ENCODE measurements at regions not wholly inside any gene's neighbourhood (a gene's known extent, or its start where the extent isn't known, plus 50 kb on each side); places are given as distances from the start of the nearest gene placed in this dataset.

DNA sequence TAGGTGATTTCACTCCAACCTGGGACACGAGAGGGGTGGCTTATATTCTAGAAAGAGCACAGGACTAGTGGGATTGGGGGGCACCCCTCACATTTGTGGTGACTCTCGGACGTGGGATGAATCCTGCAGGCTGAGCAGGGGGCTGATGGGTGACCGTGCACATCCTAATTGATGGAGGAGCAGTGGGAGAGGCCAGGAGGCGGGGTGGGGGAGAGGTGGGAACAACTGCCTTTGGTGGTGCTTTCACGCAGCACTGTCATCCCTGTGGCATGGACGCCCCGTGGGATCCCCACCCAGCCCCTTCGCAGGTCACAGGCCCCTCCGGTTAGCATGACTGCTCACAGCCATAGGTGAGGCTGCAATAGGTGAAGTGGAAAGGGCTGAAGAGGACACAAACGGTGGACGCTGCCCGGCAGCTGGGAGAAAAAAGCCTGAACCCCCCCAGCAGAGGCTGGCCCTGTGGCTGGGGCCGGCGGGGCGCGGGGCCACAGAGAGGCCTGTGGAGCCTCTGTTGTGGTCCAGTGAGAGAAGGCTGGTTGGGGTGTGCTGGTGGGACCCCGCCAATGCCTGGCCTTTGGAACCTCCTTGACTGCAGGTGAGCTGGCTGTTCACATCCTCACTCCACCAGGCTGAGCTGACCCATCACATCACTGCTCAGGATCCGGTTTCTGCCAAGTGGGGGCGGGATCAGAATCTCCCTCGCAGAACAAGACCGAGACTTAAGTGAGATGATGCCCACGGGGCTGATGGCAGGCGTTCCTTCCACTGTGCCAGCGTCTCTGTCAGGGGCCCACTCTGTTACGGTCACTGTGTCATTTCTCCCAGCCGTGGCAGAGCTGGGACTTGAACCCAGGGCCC lies 325.4 kb downstream of the TEX29 start:
- Mint-ChIP-seq H3K36me3 (ENCODE audit: low read depth) (no peaks in the 10 kb centered on the region), H3K4me1 (no peaks in the 10 kb centered on the region), H3K9me3 (no peaks in the 10 kb centered on the region), H3K27me3 (ENCODE audit: insufficient read depth, low read depth, poor library complexity) (peaks cover 2% of the 10 kb centered on the region), H3K4me3 (no peak overlapping the region), H3K27ac (no peak overlapping the region)
- TF ChIP-seq EZH2 (IDR thresholded peaks at IDR 0.05; ENCODE audit: low read depth, unreplicated experiment) (no peak), STAT1 (IDR thresholded peaks at IDR 0.05; ENCODE audit: unreplicated experiment) (no peak)
- no peaks in the 10 kb centered on the region for H3K9me2 ChIP-seq (ENCODE audit: insufficient read depth)
- no peak; the same call in 2 of the 3 replicates for ATAC-seq
- no peak for DNase-seq (ENCODE audit: low spot score)
- no peak overlapping the region for H3K27ac ChIP-seq (ENCODE audit: low read depth)
- H2AFZ ChIP-seq: no peak overlapping the region
- H3K4me3 ChIP-seq: no peak overlapping the region
- no peak overlapping the region for H3K4me2 ChIP-seq
- H3F3A ChIP-seq (replicated peaks; ENCODE audit: low read depth): no peaks in the 10 kb centered on the region
- H3K36me3 ChIP-seq (ENCODE audit: insufficient read depth): no peaks in the 10 kb centered on the region
- no peaks in the 10 kb centered on the region for H4K20me1 ChIP-seq (replicated peaks; ENCODE audit: insufficient read depth)
- H3K4me1 ChIP-seq (ENCODE audit: insufficient read depth): no peaks in the 10 kb centered on the region
- no peaks in the 10 kb centered on the region for H3K79me2 ChIP-seq (replicated peaks; ENCODE audit: insufficient read depth)
- H3K27me3 ChIP-seq (ENCODE audit: insufficient read depth): no peaks in the 10 kb centered on the region

GRCh38 chr13:111646456-111646855 lies 326.0 kb downstream of the TEX29 start:
- H3F3A ChIP-seq (replicated peaks; ENCODE audit: low read depth): no peaks in the 10 kb centered on the region
- H2AFZ ChIP-seq: no peak overlapping the region
- no peak overlapping the region for H3K4me2 ChIP-seq
- no peak overlapping the region for H3K4me3 ChIP-seq
- Mint-ChIP-seq H3K4me3 (no peak overlapping the region), H3K4me1 (no peaks in the 10 kb centered on the region), H3K27me3 (ENCODE audit: insufficient read depth, low read depth, poor library complexity) (peaks cover 2% of the 10 kb centered on the region), H3K9me3 (no peaks in the 10 kb centered on the region), H3K27ac (no peak overlapping the region), H3K36me3 (ENCODE audit: low read depth) (no peaks in the 10 kb centered on the region)
- no peak for DNase-seq (ENCODE audit: low spot score)
- H4K20me1 ChIP-seq (replicated peaks; ENCODE audit: insufficient read depth): no peaks in the 10 kb centered on the region
- H3K27ac ChIP-seq (ENCODE audit: low read depth): no peak overlapping the region
- no peaks in the 10 kb centered on the region for H3K36me3 ChIP-seq (ENCODE audit: insufficient read depth)
- H3K4me1 ChIP-seq (ENCODE audit: insufficient read depth): no peaks in the 10 kb centered on the region
- no peak for ATAC-seq
- H3K27me3 ChIP-seq (ENCODE audit: insufficient read depth): no peaks in the 10 kb centered on the region
- no peak for TF ChIP-seq ZNF331 (CRISPR knock-in tag; IDR thresholded peaks at IDR 0.05; ENCODE audit: low read depth)
- TF ChIP-seq ZNF462 (CRISPR knock-in tag; IDR thresholded peaks at IDR 0.05): no peak
- no peak for TF ChIP-seq EZH2 (IDR thresholded peaks at IDR 0.05; ENCODE audit: low read depth, unreplicated experiment)
- TF ChIP-seq EZH2phosphoT487 (IDR thresholded peaks at IDR 0.05; ENCODE audit: unreplicated experiment): no peak
- no peak for TF ChIP-seq ZNF114 (CRISPR knock-in tag; IDR thresholded peaks at IDR 0.05)
- TF ChIP-seq POLR2AphosphoS5 (IDR thresholded peaks at IDR 0.05; ENCODE audit: low read depth): no peak
- TF ChIP-seq, protein P1, sequence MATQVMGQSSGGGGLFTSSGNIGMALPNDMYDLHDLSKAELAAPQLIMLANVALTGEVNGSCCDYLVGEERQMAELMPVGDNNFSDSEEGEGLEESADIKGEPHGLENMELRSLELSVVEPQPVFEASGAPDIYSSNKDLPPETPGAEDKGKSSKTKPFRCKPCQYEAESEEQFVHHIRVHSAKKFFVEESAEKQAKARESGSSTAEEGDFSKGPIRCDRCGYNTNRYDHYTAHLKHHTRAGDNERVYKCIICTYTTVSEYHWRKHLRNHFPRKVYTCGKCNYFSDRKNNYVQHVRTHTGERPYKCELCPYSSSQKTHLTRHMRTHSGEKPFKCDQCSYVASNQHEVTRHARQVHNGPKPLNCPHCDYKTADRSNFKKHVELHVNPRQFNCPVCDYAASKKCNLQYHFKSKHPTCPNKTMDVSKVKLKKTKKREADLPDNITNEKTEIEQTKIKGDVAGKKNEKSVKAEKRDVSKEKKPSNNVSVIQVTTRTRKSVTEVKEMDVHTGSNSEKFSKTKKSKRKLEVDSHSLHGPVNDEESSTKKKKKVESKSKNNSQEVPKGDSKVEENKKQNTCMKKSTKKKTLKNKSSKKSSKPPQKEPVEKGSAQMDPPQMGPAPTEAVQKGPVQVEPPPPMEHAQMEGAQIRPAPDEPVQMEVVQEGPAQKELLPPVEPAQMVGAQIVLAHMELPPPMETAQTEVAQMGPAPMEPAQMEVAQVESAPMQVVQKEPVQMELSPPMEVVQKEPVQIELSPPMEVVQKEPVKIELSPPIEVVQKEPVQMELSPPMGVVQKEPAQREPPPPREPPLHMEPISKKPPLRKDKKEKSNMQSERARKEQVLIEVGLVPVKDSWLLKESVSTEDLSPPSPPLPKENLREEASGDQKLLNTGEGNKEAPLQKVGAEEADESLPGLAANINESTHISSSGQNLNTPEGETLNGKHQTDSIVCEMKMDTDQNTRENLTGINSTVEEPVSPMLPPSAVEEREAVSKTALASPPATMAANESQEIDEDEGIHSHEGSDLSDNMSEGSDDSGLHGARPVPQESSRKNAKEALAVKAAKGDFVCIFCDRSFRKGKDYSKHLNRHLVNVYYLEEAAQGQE (IDR thresholded peaks at IDR 0.05; ENCODE audit: unreplicated experiment): no peak
- no peak for TF ChIP-seq STAT1 (IDR thresholded peaks at IDR 0.05; ENCODE audit: unreplicated experiment)
- no peaks in the 10 kb centered on the region for H3K9me2 ChIP-seq (ENCODE audit: insufficient read depth)
- no peaks in the 10 kb centered on the region for H3K79me2 ChIP-seq (replicated peaks; ENCODE audit: insufficient read depth)

All from GM23338 (cell line).